CD14-positive monocyte (primary cell): ENCODE measurements at regions not wholly inside any gene's neighbourhood (a gene's known extent, or its start where the extent isn't known, plus 50 kb on each side); places are given as distances from the start of the nearest gene placed in this dataset.

Experiments used
- DNase-seq, 3 donors: peaks; one replicate each; pipeline ENCODE4 v3.0.0-alpha.2; 2011 to 2022
- H2AFZ ChIP-seq: 2 replicates; pipeline ENCODE4 v1.6.0; 2012; ENCODE audit warnings: mild to moderate bottlenecking, low read depth, low read length, inconsistent platforms; ENCODE audit not compliant: insufficient read depth, poor library complexity, severe bottlenecking
- H3K27ac ChIP-seq, 2 donors: 1 replicate in 1 of 2; 2 replicates in 1 of 2; pipeline ENCODE4 v1.5.1; 2012 to 2013; ENCODE audit warnings: low read length in 2 of 2, control low read depth in 1 of 2, inconsistent platforms in 1 of 2, low read depth in 1 of 2, mild to moderate bottlenecking in 1 of 2
- H3K27me3 ChIP-seq, 2 donors: one replicate each; pipeline versions ENCODE4 v1.6.0 to v1.6.1; 2011 to 2013; ENCODE audit warnings: low read length in 2 of 2; ENCODE audit not compliant: control insufficient read depth in 2 of 2, insufficient read depth in 2 of 2
- H3K36me3 ChIP-seq, 2 donors: replicated peaks in 1 of 2; 1 replicate in 1 of 2; 2 replicates in 1 of 2; pipeline versions ENCODE4 v1.5.1 to v1.6.1; 2012 to 2013; ENCODE audit warnings: low read length in 2 of 2, control low read depth in 1 of 2, inconsistent platforms in 1 of 2, mild to moderate bottlenecking in 1 of 2; ENCODE audit not compliant: insufficient read depth in 2 of 2, control insufficient read depth in 1 of 2
- H3K4me1 ChIP-seq, 2 donors: 1 replicate in 1 of 2; 2 replicates in 1 of 2; pipeline versions ENCODE4 v1.5.1 to v1.6.1; 2012 to 2013; ENCODE audit warnings: low read length in 2 of 2, control low read depth in 1 of 2, inconsistent platforms in 1 of 2, mild to moderate bottlenecking in 1 of 2, moderate library complexity in 1 of 2; ENCODE audit not compliant: insufficient read depth in 2 of 2, control insufficient read depth in 1 of 2
- H3K4me2 ChIP-seq: replicated peaks from 2 replicates; pipeline ENCODE3; 2012; ENCODE audit warnings: low read length, moderate library complexity, mild to moderate bottlenecking; ENCODE audit not compliant: poor library complexity, severe bottlenecking; ENCODE audit errors: extremely low read depth
- H3K4me3 ChIP-seq, 3 experiments: fragments of 200-600 bp in 1 of 3; sonication (generic) in 1 of 3; replicated peaks in 1 of 3; 1 replicate in 2 of 3; 2 replicates in 1 of 3; pipeline ENCODE4 v1.5.1; 2011 to 2013; ENCODE audit warnings: low read length in 3 of 3, mild to moderate bottlenecking in 3 of 3, control low read depth in 2 of 3, low read depth in 2 of 3, inconsistent platforms in 1 of 3, moderate library complexity in 1 of 3
- H3K79me2 ChIP-seq: 2 replicates; pipeline ENCODE4 v1.6.0; 2012; ENCODE audit warnings: mild to moderate bottlenecking, control low read depth, inconsistent platforms, low read length, moderate library complexity; ENCODE audit not compliant: insufficient read depth
- H3K9ac ChIP-seq: 2 replicates; pipeline ENCODE4 v1.6.0; 2017; ENCODE audit warnings: low read length, mild to moderate bottlenecking; ENCODE audit not compliant: insufficient read depth, poor library complexity, severe bottlenecking
- H3K9me3 ChIP-seq, 2 donors: replicated peaks in 1 of 2; 1 replicate in 1 of 2; 2 replicates in 1 of 2; pipeline versions ENCODE4 v1.5.1 to v1.6.1; 2012 to 2013; ENCODE audit warnings: low read length in 2 of 2, control low read depth in 1 of 2; ENCODE audit not compliant: control insufficient read depth in 1 of 2, insufficient read depth in 1 of 2
- H4K20me1 ChIP-seq: 2 replicates; pipeline ENCODE4 v1.6.0; 2012; ENCODE audit warnings: mild to moderate bottlenecking, low read length, control low read depth, moderate library complexity; ENCODE audit not compliant: insufficient read depth
- H3K27ac Mint-ChIP-seq, 7 donors: one replicate each; pipeline ENCODE4 v1.8.0; 2020; ENCODE audit warnings: mild to moderate bottlenecking in 7 of 7, mixed read lengths in 7 of 7, moderate library complexity in 6 of 7, inconsistent platforms in 2 of 7
- H3K27me3 Mint-ChIP-seq, 3 donors: one replicate each; pipeline ENCODE4 v1.8.0; 2021 to 2022; ENCODE audit warnings: low read depth in 3 of 3, mild to moderate bottlenecking in 3 of 3, mixed read lengths in 3 of 3, moderate library complexity in 3 of 3, inconsistent platforms in 1 of 3
- H3K36me3 Mint-ChIP-seq, 2 donors: one replicate each; pipeline ENCODE4 v1.8.0; 2020; ENCODE audit warnings: mixed read lengths in 2 of 2, inconsistent platforms in 1 of 2, mild to moderate bottlenecking in 1 of 2
- H3K4me1 Mint-ChIP-seq: one replicate; pipeline ENCODE4 v1.8.0; 2020; ENCODE audit warnings: mild to moderate bottlenecking, mixed read lengths
- H3K4me3 Mint-ChIP-seq, 2 donors: one replicate each; pipeline ENCODE4 v1.8.0; 2020; ENCODE audit warnings: mild to moderate bottlenecking in 2 of 2, mixed read lengths in 2 of 2, moderate library complexity in 1 of 2
- H3K9me3 Mint-ChIP-seq, 7 donors: one replicate each; pipeline ENCODE4 v1.8.0; 2020 to 2022; ENCODE audit warnings: mixed read lengths in 7 of 7, mild to moderate bottlenecking in 6 of 7, moderate library complexity in 6 of 7, inconsistent platforms in 2 of 7
- WGBS: methylation state at CpG from one replicate; pipeline ENCODE4 v1.1.5; 2013; ENCODE audit warnings: missing lambda C conversion rate; ENCODE audit not compliant: insufficient coverage; 5-methylcytosine and 5-hydroxymethylcytosine counted together
- intact Hi-C, 2 donors: fragments of 100-400 bp; cut with micrococcal nuclease; formaldehyde crosslinking; loops; one replicate each; pipeline versions ENCODE4 v1.15.0 to v1.15.1; 2023
- TF ChIP-seq, protein P1 (sequence below): fragments of 200-600 bp; IDR thresholded peaks from one replicate; pipeline ENCODE4 v1.8.0; 2022; ENCODE audit warnings: antibody characterized with exemption, mild to moderate bottlenecking

DNA sequence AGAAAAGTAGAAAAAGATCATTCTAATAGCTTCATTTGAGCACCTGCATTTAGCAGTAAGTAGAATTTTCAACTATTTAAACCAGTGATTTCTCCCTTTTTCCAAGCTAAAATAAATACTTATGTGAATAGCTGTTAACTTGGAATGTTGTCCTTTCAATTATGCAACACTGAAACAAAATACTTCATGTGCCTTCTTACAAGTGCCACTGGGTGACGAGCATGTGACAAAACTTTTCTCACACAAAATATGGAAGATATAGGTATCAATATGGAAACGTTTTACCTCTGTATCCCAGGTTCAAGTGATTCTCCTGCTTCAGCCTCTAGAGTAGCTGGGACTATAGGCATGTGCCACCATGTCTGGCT lies 708.3 kb downstream of the STIM2 start:
- WGBS, result no CpG with 5 or more reads among the region's 2 CpGs
- Mint-ChIP-seq H3K4me3 (no peak overlapping the region), H3K27ac (no peak overlapping the region), H3K27me3 (peaks cover 0 to 2% (median 0%) of the 10 kb centered on the region in 3 donors), H3K9me3 (peaks cover 0 to 5% (median 0%) of the 10 kb centered on the region in 7 donors), H3K4me1 (no peaks in the 10 kb centered on the region), H3K36me3 (no peaks in the 10 kb centered on the region)
- Histone ChIP-seq H3K4me3 (no peak overlapping the region), H3K36me3 (no peaks in the 10 kb centered on the region), H2AFZ (no peak overlapping the region), H3K27me3 (no peaks in the 10 kb centered on the region), H3K9ac (no peak overlapping the region), H3K4me1 (no peaks in the 10 kb centered on the region), H3K4me2 (no peak overlapping the region), H3K27ac (no peak overlapping the region), H3K9me3 (no peaks in the 10 kb centered on the region), H4K20me1 (no peaks in the 10 kb centered on the region), H3K79me2 (no peaks in the 10 kb centered on the region)
- intact Hi-C loops, result no loop called here
- no peak for DNase-seq
- TF ChIP-seq, protein P1, sequence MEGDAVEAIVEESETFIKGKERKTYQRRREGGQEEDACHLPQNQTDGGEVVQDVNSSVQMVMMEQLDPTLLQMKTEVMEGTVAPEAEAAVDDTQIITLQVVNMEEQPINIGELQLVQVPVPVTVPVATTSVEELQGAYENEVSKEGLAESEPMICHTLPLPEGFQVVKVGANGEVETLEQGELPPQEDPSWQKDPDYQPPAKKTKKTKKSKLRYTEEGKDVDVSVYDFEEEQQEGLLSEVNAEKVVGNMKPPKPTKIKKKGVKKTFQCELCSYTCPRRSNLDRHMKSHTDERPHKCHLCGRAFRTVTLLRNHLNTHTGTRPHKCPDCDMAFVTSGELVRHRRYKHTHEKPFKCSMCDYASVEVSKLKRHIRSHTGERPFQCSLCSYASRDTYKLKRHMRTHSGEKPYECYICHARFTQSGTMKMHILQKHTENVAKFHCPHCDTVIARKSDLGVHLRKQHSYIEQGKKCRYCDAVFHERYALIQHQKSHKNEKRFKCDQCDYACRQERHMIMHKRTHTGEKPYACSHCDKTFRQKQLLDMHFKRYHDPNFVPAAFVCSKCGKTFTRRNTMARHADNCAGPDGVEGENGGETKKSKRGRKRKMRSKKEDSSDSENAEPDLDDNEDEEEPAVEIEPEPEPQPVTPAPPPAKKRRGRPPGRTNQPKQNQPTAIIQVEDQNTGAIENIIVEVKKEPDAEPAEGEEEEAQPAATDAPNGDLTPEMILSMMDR, result no peak

DNA sequence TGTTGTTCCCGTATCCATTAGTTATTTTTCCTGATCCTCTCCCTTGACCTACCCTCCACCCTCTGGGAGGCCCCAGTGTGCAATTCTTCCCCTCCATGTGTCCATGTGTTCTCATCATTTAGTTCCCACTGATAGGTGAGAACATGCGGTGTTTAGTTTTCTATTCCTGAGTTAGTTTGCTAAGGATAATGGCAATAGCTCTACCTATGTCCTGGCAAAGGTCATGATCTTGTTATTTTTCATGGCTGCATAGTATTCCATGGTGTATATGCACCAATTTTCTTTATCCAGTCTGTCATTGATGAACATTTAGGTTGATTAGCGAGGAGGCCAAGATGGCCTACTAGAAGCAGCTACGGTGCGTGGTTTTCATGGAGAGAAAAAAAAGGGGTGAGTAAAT lies 714.1 kb downstream of the STIM2 start:
- H2AFZ ChIP-seq, result no peak overlapping the region
- H3K9me3 ChIP-seq, result no peaks in the 10 kb centered on the region
- H3K9ac ChIP-seq, result no peak overlapping the region
- no peaks in the 10 kb centered on the region for H3K27me3 ChIP-seq
- H3K36me3 Mint-ChIP-seq, result no peaks in the 10 kb centered on the region
- no peak overlapping the region for H3K27ac Mint-ChIP-seq
- no peak overlapping the region for H3K4me3 ChIP-seq
- no peak overlapping the region for H3K4me2 ChIP-seq
- peaks cover 0 to 2% (median 0%) of the 10 kb centered on the region in 3 donors for H3K27me3 Mint-ChIP-seq
- no peak for DNase-seq
- H3K36me3 ChIP-seq, result no peaks in the 10 kb centered on the region
- H4K20me1 ChIP-seq, result no peaks in the 10 kb centered on the region
- H3K79me2 ChIP-seq, result no peaks in the 10 kb centered on the region
- H3K4me1 Mint-ChIP-seq, result no peaks in the 10 kb centered on the region
- intact Hi-C loops, result no loop called here
- WGBS, result 100% methylated on average over 1 of the region's 5 CpGs
- peaks cover 0 to 6% (median 0%) of the 10 kb centered on the region in 7 donors for H3K9me3 Mint-ChIP-seq
- no peak overlapping the region for H3K27ac ChIP-seq
- no peaks in the 10 kb centered on the region for H3K4me1 ChIP-seq
- TF ChIP-seq, protein P1, result no peak
- no peak overlapping the region for H3K4me3 Mint-ChIP-seq
